GM19043 (cell line): ENCODE measurements at regions not wholly inside any gene's neighbourhood (a gene's known extent, or its start where the extent isn't known, plus 50 kb on each side); places are given as distances from the start of the nearest gene placed in this dataset.

ENCODE experiments used
- ATAC-seq: cut with Tn5 transposase; IDR thresholded peaks from one replicate; pipeline ENCODE4 v1.9.1; 2021; ENCODE audit warnings: low read depth; ENCODE audit not compliant: unreplicated experiment

DNA sequence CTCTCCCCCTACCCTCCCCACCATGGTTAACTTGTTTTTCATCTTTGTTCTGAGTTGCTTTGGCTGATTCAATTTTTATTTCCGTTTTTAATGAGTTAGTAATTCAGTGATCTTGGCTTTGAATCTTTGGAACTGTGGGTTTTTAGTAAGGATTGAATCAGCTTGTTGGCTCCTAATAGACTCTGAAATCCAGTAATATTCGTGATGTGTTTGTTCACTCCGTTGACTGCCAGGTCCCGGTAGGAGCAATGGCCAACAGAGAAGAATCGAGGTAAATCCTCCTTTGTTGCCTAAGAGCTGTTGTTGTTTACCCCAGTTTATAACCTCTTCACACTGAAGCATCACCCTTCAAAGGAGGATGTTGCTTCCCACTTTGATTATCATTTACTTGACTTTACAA lies 92.7 kb downstream of the PCSK1 start:
- no peak for ATAC-seq

DNA sequence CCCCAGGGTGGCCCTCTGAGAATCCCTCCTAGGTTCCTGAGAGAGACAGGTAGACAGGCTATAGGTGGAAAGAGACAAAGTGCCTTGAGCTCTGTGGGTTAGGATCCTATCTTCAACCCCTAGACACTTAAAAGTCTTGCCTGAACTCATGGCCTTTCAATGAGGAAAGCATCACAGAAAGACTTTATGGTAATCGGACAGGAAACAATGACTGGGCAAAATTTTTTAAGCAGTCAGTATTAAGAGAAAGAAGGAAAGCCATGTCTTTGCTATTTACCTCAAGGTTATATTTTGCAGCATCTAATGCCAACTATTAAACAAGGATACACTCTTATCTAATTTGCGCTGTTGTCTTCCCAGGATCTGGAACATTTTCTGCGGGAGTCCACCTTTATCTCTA lies 93.2 kb downstream of the PCSK1 start:
- ATAC-seq, result no peak

DNA sequence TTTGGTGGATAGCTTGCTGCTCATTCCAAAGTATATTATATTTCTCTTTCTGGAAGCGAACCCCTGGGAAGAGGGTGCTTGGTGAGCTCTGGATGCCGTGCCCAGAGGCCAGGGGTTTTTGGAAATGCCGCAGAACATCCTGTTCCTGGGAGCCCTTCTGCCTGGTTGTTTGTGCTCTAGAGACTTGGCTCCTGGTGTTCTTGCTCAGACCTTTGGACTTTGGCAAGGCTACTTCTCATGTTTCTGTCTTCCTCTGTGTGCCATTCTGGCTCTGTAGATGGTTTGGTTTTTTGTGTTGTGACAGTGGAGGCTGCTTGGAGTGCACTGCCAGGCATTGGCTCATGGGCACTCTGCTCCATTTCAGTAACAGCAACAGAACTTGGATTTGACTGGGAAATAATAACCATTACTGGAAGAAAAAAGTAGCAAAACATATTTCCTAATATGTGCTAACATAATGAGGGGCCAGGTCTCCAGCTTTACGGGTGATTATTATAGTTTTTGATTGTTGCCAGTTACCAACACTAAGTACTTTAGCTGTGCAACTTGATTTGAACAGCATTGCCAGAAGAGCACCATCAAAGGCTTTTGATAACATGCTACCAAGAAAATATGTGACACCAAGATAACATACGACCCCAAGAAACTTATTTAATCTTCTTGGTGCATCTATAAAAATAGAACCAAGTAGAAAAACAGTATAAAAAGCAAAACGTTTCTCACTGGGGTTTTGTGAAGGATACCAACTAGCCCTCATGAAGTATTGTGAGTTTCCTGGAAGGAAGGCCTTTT lies 94.2 kb downstream of the PCSK1 start:
- ATAC-seq, result no peak

DNA sequence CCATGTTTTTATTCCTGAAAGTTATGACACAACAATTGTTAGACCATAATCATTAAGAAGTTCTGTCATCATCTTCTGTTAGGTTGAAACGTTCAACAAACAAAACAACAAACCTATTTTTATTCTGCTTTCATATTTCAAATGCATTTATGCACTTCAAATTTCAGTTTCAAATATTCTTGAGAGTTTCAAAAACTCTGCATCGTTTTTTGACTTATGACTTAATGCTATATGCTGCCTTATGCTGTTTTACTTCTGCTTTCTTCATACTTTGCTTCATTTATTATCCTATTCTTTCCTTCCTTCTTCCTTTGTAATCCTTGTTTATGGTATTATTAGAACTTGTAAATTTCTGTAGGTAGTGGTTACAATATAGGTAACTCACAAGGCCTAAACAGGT lies 95.0 kb downstream of the PCSK1 start:
- ATAC-seq, result peak; percentile 47

DNA sequence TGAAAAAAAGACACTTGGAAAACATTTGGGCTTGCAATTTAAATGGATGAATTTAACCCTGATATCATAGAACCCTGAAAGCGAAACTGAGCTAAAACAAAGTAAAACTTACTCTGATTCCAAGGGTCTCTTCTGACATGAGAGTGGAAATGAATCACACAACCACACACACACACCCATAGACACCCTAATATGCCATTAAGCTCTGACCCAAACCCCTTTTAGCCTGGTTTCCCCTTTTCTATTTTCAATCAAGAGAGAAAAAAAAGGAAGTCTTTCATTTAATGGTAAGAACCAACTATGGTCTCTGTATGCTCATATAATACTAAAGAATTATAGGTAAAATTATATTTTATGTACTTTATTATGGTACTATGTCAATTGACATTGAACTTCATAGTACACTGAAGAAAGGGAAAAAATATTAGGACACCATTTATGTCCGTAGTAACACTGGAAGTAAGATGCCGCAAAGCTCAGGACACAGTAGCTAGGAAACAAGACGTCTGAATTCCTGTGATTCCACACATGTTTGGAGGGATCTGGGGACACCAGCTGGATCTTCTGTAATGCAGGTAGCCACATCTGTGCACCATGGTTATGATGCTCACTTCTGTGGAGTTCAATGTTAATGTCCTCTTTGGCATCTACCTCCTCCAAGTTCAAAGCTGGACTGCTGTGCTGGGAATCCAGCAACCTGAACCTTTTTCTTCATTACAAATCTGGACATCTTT lies 95.8 kb downstream of the PCSK1 start:
- ATAC-seq, result no peak

DNA sequence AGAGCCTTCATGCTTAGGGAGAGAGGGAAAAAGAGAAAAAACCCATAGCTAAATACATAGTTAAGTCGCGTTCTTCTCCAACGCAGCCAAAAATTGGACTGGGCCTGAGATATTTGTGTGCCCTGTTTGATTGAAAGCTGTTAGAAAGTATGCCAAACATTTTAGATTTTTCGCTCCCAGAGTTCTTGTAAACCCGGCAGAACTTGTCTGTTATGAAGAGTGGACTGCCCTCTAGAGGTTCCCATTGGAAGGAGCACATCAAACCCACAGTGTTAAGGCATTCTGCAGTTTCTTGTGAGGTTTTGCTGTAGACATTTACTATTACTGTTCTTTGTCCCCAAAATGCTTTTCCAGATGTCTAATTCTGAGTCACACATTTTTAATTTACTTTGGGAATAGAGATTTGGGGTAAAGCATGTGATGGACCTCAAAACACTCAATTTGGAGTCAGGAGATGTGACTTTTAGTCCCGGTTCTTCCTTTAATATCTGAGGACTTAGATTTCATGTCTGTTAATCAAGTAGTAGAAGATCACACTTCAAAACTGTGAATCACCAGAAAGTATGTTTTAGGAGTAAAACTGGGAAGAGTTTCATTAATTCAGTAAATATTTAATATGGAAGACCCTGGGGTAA lies 96.6 kb downstream of the PCSK1 start:
- peak; percentile 75 for ATAC-seq

DNA sequence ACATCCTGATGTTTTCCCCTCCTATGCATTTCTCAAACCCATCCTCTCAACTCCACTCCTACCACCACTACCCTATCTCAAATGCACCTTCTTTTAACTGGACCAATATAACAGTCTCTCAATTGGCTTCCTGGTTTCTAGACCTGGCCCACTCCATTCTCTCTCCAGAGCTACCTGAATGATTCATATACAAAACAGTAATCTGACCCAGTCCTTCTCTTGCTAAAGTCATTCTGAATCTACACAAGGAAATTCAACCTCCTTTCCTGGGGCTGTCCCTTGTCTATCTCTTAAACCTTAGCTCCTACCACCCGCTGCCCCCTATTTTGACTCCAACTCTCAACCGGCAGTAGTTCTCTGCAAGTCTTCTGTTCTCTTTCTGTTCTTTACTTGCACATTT lies 97.2 kb downstream of the PCSK1 start:
- ATAC-seq, result no peak

DNA sequence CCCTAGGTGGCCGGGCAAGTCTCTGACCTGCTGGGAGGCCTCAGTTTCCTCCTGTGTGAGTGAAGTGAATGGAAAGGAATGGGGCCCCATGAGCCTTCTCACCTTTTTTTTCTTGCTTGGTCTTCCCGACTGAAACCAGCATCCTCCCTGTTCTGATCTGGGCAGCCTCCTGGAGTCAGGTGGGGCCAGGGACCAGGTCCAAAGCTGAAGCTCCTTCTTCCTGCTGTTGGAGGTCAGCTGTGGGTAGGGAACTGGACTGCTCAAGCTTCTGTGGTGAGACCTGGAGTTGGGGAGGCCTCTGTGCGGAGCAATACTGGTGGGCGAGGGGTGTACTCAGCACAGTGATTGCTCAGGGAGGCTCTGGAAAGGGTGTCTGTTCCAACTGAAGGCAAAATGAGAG lies 99.7 kb downstream of the PCSK1 start:
- no peak for ATAC-seq

DNA sequence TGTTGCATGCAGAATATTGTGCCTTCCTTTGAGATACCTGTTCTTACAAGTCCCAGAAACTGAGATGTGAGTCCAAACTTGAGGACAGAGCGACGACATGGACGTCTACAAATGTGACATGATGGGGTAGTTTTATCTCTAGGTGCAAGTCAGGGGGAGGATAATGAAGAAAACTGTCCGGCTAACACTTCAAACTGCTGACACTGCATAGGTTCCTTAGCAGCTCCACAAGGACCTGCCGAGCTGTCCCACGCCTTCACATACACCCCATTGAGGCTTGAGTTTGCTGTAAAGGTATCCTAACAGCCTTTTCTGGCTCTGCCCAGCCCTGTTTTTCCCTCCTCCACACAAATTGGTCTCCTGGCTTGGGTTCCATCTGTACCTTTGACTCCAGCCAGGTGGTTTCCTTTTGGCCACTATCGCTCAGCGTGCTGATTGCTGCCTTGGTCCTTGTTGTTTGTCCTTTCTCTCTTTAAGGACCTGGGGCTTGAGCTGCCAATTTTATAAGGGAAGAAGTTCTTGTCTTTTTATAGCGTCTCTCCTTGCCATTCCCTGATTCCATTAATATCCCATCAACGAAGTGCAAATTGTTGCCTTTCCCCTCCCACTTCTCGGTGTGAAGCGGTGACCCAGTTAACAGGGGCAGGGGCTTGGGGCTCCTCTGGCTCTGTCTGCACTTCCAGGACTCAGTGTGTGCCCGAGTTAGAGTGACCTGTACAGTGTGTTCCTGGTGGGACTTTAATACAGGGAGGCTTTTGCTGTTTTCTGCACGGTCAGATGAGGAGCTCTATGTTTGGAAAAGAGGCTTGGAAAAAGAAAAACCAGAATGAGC lies 100.3 kb downstream of the PCSK1 start:
- ATAC-seq, result no peak

DNA sequence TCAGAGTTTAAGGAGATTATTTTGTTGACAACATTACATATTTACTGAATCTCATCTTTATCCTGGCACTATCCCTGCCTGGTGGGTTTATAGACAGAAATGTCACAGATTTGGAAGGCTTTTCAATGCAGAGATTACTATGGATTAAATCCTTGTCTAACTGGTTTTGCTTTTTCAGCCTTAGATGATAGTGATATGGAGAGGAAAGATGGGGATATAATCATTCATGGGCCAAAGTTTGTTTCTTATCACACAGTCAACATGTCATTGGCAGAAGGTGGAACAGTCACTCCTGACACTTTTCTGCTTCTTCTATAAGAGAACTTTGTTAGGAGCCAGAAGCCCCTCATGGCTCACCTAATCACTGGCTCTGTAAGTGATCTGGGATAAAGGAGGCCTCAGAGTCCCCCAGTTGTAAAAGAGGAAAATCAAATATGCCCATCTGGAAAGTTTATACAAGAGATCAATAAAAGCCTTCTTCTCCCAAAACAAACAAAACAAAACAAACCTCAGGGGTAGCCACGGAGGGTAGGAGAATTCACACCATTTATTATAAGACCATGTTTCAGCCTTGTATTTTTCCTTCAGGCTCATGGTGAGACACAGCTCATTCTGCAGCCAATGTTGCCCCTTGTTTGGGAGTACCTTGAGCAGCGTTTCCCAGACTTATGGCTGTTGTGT lies 101.2 kb downstream of the PCSK1 start:
- ATAC-seq, result no peak

DNA sequence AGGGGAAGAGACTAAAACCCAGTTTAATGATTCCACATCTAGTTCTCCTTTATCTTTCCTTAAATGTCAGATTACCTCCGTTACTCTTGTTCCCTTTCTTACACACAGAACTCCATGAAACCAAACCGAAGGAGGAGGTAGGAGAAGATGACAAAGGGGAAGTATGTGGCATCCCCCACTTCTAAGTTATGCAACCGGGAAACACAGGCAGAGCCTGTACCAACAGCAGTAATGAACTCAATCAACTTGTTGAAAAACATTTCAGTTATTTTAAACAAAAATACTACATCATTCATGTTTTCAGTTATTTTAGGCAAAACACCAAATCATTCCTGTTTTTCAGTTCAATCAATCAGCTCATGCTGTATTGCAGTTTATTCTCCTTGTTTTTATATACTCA lies 101.8 kb downstream of the PCSK1 start:
- no peak for ATAC-seq

DNA sequence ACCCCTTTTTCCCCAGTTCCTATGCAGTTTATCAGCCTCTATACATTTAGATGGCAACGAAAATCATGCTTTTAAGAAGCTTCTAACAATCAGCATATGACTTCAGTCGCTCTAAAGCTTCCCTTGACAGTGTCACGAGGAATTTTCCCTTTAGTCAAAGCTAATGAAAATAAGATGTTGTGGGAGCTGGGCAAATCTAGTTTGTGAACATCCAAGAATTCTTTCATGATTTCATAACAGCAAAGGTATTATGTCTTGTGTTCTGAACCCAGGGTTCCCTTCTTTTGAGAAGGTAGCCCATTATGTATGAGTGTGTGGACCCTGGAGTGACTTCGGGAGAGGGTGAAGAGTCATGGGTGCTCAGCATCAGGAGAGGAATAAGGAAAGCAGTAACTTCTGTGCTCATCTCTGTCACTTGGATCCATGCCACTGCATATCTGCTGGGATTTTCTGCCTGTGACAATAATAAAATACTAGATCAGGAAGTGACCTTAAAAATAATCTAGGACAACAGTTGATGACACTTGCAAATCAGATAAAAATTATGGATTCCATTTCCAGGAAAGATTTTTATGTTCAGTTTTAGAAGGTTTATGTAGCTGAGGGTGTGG lies 102.4 kb downstream of the PCSK1 start:
- no peak for ATAC-seq

DNA sequence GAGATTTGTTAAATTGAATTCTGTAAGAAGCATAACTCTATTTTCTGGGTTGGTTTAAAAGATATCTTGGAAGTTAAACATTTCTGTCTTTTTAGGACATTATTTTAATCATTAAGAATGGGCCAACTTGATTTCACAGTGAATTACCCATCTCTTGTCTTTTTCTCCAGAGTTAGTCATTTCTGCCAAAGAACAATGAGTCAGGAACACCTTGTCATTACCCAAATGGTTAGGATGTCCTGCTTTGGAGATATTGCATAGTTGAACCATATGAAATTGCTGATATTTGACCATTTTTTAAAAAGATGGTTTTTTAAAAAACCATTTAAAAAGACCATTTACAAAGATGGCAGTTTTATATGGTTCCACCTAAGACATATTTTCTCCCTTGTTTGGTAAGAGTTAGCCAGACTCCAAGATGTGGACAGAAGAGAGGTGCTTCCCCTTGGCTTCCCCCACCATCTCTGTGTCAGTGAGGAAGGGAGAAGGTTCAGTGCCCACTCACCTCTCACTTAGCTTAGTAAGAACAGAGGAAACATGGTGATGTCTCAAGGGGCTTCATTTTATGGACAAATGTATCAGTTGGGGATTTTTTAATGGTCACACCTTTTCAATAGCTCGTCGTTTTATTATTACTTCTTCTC lies 103.0 kb downstream of the PCSK1 start:
- ATAC-seq, result no peak

DNA sequence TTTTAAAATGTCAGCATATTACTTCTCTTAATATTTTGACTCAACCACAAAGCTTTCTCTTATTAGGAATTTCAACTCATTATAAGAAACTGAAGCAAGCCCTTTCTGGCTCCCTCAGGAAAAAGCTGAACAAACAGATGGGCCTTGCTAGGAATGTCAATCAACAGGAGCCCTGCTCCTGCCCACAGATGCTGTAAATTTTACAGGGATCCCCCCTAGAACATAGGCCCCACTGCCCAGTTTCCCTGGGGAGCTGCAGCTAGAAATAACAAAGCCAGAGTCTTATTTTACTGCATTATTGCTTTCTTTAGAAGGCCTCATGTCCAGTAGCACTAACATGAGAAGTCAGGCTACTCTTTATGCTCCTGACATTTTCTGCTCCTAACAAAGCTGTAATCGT lies 103.8 kb downstream of the PCSK1 start:
- no peak for ATAC-seq

DNA sequence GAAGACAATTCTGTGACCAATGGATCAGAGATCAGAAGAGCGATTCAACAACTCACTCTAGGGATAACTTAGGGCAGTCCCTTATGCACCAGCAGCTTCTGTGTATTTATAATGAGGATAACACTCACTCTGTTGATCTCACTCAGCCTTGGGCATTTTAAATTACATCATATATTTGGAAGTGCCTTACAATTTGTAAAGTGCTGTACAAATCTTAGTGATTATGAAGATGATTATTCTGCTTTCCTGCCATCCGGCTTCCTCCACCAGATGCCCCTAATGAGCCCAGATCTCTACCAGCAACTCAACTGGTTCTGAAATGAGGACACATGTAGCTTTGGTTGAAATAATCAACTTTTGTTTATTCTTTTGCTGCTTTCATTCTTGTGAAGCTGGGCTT lies 105.3 kb downstream of the PCSK1 start:
- no peak for ATAC-seq

DNA sequence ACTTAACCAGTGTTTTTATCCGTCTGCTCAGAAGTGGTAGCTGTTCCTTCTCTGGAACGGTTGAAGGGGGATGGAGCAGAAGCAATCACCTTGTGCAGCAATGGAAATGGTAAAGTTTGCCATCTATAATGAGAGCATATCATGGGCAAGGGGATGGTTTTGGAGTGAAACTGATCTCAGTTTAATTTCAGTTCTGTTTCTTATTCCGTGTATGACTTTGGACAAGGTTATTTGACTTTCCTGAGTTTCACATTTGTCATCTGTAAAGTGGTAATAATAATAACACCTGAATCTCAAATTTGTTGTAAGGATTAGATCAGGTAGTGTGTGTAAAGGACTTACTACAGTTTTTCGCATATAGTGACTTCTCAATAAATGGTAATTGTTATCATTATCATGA lies 106.1 kb downstream of the PCSK1 start:
- peak; percentile 56 for ATAC-seq

DNA sequence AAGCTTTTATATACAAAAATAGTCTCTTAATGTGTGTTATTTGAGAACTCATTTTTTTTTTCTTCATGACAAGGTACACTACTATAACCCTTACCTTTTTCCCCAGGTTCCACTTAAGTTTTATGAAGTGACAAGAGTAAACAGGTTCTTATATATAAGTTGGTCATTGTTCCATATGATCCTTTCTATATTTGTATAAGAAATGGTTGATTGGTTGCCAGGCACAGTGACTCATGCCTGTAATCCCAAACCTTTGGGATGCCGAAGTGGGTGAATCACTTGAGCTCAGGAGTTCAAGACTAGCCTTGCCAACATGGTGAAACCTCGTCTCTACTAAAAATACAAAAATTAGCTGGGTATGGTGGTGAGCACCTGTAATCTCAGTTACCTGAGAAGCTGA lies 108.3 kb downstream of the PCSK1 start:
- no peak for ATAC-seq

DNA sequence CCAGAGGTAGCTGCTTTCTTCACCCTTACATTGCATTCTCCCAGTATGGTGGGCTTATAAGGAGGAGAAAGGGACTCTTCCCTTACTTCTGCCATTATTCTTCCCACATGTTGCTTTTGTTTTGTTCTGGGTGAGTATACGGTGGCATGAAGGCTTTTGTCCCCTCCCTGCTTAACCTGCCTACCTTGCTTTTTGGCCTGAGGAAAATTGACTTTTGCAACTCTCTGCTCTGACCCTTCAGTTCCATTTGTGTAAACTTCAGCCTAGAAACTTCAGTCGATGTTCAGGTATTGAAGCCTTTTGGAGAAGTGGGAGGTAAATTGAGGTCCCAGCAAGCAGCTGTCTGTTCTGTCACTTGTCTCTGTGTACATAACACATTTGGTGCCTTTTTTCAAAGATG lies 110.2 kb downstream of the PCSK1 start:
- ATAC-seq, result no peak

DNA sequence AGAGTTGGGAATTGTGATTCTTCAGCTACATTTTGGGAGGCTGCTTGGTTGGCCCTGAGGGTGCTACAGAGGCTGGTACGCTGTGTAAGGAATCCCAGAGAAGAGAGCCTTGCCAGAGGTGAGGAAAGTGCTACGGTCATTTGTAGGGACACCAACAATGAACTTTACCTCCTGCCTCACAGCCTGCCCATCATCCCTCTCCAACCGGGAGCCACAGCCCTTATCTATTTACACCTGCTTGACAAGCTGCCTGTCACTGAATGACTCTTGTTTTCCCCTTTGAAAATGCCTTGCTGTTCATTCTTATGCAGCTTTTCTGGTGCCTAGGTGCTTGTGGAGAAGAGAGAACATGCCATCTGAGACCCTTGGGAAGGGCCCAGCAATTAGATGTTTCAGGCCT lies 110.8 kb downstream of the PCSK1 start:
- ATAC-seq, result no peak
